SH-SY5Y (cell line): ENCODE measurements at regions not wholly inside any gene's neighbourhood (a gene's known extent, or its start where the extent isn't known, plus 50 kb on each side); places are given as distances from the start of the nearest gene placed in this dataset.

Source experiments
- GATA2 ChIP-seq: IDR thresholded peaks from 2 replicates; pipeline ENCODE4 v1.6.1; 2011; ENCODE audit warnings: mild to moderate bottlenecking, low read depth, low read length
- GATA3 ChIP-seq: IDR thresholded peaks from 2 replicates; pipeline ENCODE4 v1.6.1; 2011; ENCODE audit warnings: low read depth, mild to moderate bottlenecking, low read length, moderate library complexity

DNA sequence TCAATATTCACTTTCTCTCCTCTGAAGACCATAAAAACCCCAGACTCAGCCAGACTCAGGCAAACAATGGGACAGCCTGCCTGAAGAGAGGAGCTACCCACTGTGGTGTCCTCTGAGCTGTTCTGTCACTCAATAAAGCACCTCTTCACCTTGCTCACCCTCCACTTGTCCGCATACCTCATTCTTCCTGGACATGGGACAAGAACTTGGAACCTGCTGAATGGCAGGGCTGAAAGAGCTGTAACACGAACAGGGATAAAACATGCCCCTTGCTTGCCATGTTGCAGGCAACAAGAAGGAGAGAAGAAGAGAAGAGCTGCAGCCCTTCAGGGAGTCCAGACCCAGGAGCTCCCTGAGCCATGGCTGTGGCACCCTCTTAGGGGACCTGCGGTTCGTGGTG lies 86.8 kb upstream of the SEMA6A start:
- TF ChIP-seq GATA2 (no peak), GATA3 (no peak)
